Mesodermal cell (in vitro differentiated cells): ENCODE measurements at regions not wholly inside any gene's neighbourhood (a gene's known extent, or its start where the extent isn't known, plus 50 kb on each side); places are given as distances from the start of the nearest gene placed in this dataset.

Experiments
- H3K27ac ChIP-seq: 2 replicates; pipeline ENCODE4 v1.7.0; 2013; ENCODE audit warnings: mild to moderate bottlenecking, low read depth, low read length, moderate library complexity; ENCODE audit not compliant: severe bottlenecking
- H3K36me3 ChIP-seq: 2 replicates; pipeline ENCODE4 v1.7.1; 2013; ENCODE audit warnings: mild to moderate bottlenecking, low read length, moderate library complexity; ENCODE audit not compliant: control insufficient read depth, insufficient read depth
- H3K4me1 ChIP-seq: one replicate; pipeline ENCODE4 v1.7.1; 2013; ENCODE audit warnings: mild to moderate bottlenecking, low read length; ENCODE audit not compliant: insufficient read depth, control insufficient read depth, poor library complexity, severe bottlenecking
- H3K4me3 ChIP-seq: 2 replicates; pipeline ENCODE4 v1.7.0; 2013; ENCODE audit warnings: low read length, control low read depth, mild to moderate bottlenecking; ENCODE audit not compliant: insufficient read depth, poor library complexity, severe bottlenecking; ENCODE audit errors: extremely low read depth
- H3K9me3 ChIP-seq: 2 replicates; pipeline ENCODE4 v1.7.1; 2013; ENCODE audit warnings: mild to moderate bottlenecking, low read length, moderate library complexity; ENCODE audit not compliant: control insufficient read depth
- WGBS, 2 experiments: methylation state at CpG; one replicate each; pipeline ENCODE4 v1.1.5; 2013; ENCODE audit warnings: missing lambda C conversion rate in 2 of 2; ENCODE audit not compliant: insufficient coverage in 2 of 2; 5-methylcytosine and 5-hydroxymethylcytosine counted together

DNA sequence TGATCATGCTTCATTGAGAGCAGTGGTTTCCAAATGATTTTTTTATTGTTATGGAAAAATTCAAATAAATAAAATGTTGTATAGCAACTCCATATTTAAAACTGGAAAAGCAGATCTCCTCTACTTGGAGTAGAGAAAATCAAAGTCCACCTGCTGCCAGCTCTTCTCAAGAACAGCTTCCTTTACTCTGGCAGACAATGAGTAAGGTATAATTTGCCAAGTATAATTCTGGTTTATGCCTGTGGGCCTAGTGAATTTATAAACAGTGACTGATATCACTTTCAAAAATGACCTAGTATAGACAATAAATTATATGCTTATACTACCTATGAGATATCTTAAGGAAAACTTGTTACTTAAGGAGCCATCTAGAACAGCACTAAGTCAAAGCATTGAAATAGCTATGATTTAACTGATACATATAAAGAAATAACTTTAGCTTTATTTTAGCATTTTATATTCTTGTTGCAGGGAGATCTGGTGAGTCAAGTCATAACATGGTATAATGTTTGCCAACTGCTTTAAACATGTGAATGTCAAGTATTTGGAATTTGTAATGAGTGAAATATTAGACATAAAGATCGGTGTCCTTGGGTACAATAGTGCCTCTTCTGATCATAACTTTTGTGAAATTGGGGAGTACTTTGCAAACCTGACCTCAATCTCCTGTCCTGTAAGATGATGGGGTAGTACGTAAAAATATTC, 1389.1 kb upstream of the PIK3C3 start:
- Histone ChIP-seq H3K9me3 (no peaks in the 10 kb centered on the region), H3K27ac (no peak overlapping the region), H3K4me1 (no peaks in the 10 kb centered on the region), H3K36me3 (no peaks in the 10 kb centered on the region), H3K4me3 (no peak overlapping the region)
- WGBS, 2 experiments: 20% methylated on average over 1 of the region's 2 CpGs; no CpG with 5 or more reads in 1 of the 2 experiments

DNA sequence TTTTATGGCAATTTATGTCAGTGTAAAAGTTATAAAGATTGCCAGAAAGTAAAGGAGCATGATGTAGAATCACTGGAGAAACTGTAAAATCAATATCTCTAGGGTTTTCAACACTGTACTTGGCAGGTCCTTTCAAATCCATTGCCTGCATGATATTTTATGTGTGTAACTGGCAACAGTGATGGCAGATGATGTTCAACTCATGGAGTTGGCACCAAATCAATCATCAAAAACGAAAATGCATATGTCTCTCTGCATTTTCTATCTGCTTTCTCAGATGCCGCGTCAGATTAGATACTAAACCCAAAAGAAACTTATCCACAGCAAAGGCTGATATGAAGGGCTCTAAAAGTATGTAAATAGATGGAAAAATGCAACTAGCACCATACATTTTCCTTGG, 1395.5 kb upstream of the PIK3C3 start:
- Histone ChIP-seq H3K27ac (no peak overlapping the region), H3K4me1 (no peaks in the 10 kb centered on the region), H3K9me3 (no peaks in the 10 kb centered on the region), H3K36me3 (no peaks in the 10 kb centered on the region), H3K4me3 (no peak overlapping the region)
- no CpG with 5 or more reads among the region's 3 CpGs for WGBS, 2 experiments

DNA sequence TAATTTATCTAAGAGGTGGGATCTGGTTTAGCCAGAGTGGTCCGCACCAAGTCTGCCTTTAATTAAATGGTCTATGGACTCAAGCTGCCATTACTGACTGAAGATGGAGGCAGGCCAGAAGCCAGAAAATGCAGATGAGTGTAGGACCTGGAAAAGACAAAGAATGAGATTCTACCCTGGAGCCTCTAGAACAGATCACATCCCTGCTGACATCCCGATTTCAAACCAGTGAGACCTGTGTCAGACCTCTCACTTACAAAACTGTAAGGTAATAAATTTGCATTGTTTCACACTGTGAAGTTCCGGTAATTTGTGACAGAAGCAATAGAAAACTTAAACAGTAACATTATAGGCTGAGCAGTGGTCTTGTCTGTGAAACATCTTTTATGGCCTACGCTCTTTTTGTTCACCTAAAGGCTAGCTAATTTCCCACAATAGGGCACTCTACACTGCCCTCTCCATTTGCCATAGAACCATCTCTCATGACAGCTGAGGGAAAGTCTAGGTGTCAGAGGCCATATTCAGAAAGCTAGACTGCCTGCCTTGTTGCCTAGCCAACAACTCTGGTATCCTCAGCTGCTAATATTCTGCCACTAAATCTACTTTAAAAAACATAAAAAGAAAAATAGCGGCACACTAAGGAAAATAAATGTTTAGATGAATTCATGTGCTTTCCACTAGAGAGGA, 1396.2 kb upstream of the PIK3C3 start:
- no peaks in the 10 kb centered on the region for H3K9me3 ChIP-seq
- no peaks in the 10 kb centered on the region for H3K36me3 ChIP-seq
- H3K27ac ChIP-seq: no peak overlapping the region
- no peak overlapping the region for H3K4me3 ChIP-seq
- 100% methylated on average over 1 of the region's 5 CpGs; no CpG with 5 or more reads in 1 of the 2 experiments for WGBS, 2 experiments
- no peaks in the 10 kb centered on the region for H3K4me1 ChIP-seq

DNA sequence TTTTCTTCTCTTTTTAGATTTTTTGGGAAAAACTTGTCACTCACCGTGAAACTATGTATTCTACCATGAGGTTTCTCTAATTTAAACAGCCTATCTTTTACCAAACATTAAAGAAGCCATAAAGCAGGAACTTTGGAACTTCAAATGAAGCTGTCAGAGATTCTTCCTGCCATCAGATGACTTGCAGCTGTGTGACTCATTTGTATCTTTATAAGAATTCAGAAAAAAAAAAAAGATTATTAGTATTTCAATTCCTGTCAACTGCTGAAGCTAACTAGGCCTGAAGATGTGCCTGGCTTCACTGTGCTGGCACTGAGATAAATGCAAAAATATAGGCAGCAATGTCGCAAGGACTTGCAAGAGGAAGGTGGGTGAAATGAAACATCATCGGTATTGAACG, 1399.1 kb upstream of the PIK3C3 start:
- Histone ChIP-seq H3K9me3 (no peaks in the 10 kb centered on the region), H3K27ac (no peak overlapping the region), H3K36me3 (no peaks in the 10 kb centered on the region), H3K4me1 (no peaks in the 10 kb centered on the region), H3K4me3 (no peak overlapping the region)
- WGBS, 2 experiments: 100% methylated on average over 2 of the region's 4 CpGs

DNA sequence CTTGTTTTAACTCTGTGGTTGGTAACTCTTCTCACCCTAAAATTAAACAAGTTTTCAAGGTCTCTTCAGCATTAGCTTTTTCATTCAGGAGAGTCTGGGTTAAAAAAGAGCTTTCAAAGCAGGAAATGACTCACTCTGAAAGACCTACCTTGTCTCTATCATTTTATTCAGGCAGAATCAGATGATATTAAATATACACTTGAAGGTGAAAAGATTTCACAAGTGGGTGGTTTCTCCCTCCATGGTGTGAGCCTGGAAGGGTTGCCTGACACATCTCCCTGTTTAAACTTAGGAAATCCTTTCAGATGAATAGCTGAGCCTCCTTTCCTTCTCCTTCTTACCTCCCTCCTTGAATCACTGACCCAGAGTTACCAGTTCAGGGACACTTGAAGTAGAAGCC, 1402.0 kb upstream of the PIK3C3 start:
- Histone ChIP-seq H3K36me3 (no peaks in the 10 kb centered on the region), H3K9me3 (no peaks in the 10 kb centered on the region), H3K27ac (no peak overlapping the region), H3K4me3 (no peak overlapping the region), H3K4me1 (no peaks in the 10 kb centered on the region)

DNA sequence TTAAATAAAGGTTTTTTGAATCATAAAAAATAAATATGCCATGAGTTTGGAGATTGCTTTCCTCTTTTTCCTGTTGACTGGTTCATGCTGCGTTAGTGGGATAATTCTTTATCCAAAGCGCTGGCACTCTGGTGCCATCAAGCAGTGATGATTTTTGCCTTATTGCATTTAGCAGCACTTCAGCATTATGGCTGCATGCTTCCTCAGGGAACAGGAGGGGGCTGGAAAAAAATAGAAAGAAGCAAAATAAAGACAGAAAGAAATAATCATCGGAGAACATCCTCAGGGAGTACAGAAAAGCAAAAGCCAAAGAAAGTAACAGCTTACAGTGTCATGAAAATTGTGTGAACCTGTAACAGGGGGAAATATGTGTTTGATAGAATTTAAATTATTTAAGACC, 1408.2 kb upstream of the PIK3C3 start:
- Histone ChIP-seq H3K9me3 (no peaks in the 10 kb centered on the region), H3K36me3 (no peaks in the 10 kb centered on the region), H3K4me3 (no peak overlapping the region), H3K27ac (no peak overlapping the region), H3K4me1 (no peaks in the 10 kb centered on the region)
- WGBS, 2 experiments: 80 to 100% methylated on average over 1 of the region's 3 CpGs

DNA sequence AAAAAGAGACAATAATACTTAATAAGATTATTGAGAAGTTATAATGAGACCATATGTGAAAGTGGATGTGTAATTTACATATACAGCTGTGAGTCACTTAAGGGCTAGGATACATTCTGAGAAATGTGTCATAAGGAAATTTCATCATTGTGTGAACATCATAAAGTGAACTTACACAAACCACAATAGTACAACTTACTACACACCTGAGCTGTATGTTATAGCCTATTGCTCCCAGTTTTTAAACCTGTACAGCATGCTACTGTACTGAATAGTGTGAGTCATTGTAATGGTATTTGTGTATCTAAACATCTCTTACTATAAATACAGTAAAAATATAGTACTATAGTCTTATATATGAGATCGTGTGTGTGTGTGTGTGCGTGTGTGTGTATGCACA, 1420.3 kb upstream of the PIK3C3 start:
- H3K27ac ChIP-seq: no peak overlapping the region
- H3K36me3 ChIP-seq: no peaks in the 10 kb centered on the region
- no CpG with 5 or more reads among the region's 2 CpGs for WGBS, 2 experiments
- H3K4me3 ChIP-seq: no peak overlapping the region
- no peaks in the 10 kb centered on the region for H3K4me1 ChIP-seq
- no peaks in the 10 kb centered on the region for H3K9me3 ChIP-seq

DNA sequence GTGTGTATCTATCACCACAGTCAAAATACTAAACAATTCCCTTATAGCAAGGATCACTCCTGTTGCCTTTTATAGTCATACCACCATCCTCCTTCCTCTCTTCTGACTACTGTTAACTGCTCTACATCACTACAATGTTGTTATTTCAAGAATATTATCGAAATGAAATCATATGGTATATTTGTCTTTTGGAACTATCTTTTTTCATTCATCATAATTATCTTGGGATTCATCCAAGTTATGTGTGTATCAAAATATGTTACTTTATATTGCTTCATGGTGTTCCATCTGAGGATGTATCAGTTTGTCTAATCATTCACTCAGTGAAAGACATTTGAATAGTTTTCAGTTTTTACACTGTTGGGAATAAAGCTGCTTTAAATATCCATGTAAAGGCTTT, 1423.0 kb upstream of the PIK3C3 start:
- Histone ChIP-seq H3K4me1 (no peaks in the 10 kb centered on the region), H3K4me3 (no peak overlapping the region), H3K36me3 (no peaks in the 10 kb centered on the region), H3K27ac (no peak overlapping the region), H3K9me3 (no peaks in the 10 kb centered on the region)
- WGBS, 2 experiments: no CpG with 5 or more reads among the region's 1 CpG

DNA sequence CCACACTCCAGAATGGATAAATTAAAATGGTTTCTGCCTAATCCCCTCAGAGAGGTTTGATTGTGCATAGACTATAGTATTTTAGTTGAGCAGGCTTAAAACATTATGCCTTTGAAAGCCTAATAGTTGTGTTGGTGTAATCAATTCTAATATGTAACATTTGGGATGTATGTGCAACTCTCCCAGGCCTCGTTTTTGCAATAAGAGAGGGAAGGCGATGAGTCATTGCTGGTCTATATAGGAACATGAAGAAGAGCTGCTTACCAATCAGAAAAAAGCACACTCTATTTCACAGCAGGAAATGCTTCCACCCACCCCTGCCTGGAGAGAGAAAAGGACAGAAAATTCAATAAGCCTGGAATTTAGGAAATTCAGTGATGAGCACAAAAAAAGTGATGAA, 1424.0 kb upstream of the PIK3C3 start:
- Histone ChIP-seq H3K4me3 (no peak overlapping the region), H3K9me3 (no peaks in the 10 kb centered on the region), H3K36me3 (no peaks in the 10 kb centered on the region), H3K27ac (no peak overlapping the region), H3K4me1 (no peaks in the 10 kb centered on the region)
- WGBS, 2 experiments: no CpG with 5 or more reads among the region's 2 CpGs

DNA sequence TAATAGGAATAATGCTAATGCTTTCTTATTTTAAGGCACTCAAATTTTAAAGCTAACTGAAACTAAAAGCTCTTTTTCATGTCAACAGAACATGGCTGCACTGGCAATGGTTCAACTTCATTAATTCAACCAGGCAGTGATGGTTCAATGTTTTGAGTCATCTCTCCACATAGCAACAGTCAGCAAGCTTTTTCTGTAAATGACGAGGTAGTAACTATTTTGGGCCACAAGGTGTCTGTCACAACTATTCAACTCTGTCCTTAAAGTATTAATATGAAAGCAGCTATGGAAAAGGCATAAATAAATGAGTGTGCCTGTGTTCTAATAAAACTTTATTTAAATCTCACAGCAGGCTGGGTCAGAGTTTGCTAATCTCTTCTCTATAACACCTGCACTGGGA, 1425.6 kb upstream of the PIK3C3 start:
- H3K4me1 ChIP-seq: no peaks in the 10 kb centered on the region
- no CpG with 5 or more reads among the region's 1 CpG for WGBS, 2 experiments

DNA sequence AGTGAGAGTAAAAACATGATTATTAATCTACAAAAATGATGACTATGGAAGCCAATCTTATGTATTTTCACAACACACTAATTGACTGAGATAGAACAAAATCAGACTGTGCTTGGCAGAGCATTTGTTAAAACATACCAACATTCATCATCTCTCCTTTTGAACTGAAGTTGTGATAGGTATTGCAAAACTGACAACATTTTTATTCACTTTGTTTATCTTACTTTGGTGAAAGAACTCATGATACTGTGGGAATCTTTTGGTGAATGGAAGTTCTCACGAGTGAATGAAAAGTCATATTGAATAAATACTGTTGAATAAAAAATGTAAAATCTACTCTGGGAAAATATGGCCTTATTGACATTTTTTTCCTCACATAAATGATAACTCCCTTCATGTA, 1430.2 kb upstream of the PIK3C3 start:
- H3K27ac ChIP-seq: no peak overlapping the region
- H3K9me3 ChIP-seq: no peaks in the 10 kb centered on the region
- no CpG with 5 or more reads among the region's 1 CpG for WGBS, 2 experiments
- no peak overlapping the region for H3K4me3 ChIP-seq
- H3K4me1 ChIP-seq: no peaks in the 10 kb centered on the region
- no peaks in the 10 kb centered on the region for H3K36me3 ChIP-seq

More for the DNA sequence above, 1425.6 kb upstream of the PIK3C3 start:
- no peak overlapping the region for H3K4me3 ChIP-seq
- no peaks in the 10 kb centered on the region for H3K36me3 ChIP-seq
- H3K27ac ChIP-seq: no peak overlapping the region
- H3K9me3 ChIP-seq: no peaks in the 10 kb centered on the region
